ENCODE measurements at regions not wholly inside any gene's neighbourhood (a gene's known extent, or its start where the extent isn't known, plus 50 kb on each side); places are given as distances from the start of the nearest gene placed in this dataset.

GRCh38 chr11:128643661-128644317, 50.1 kb upstream of the FLI1 start:
- no peak for TF ChIP-seq EZH2phosphoT487 (IDR thresholded peaks at IDR 0.05; ENCODE audit: insufficient read depth, low read depth)
- no peak for TF ChIP-seq EZH2 (IDR thresholded peaks at IDR 0.05; ENCODE audit: insufficient read depth, poor library complexity, severe bottlenecking)

Data from GM23248 (cell line).